Amygdala (tissue), 56 donors: ENCODE measurements at regions not wholly inside any gene's neighbourhood (a gene's known extent, or its start where the extent isn't known, plus 50 kb on each side); places are given as distances from the start of the nearest gene placed in this dataset.
"Not testable (repeated sequence)": the region's sequence is repeated elsewhere in the genome, so short reads cannot be mapped to it uniquely, and the experiment has no call there.

Experiments used
- DNase-seq, 56 donors: peaks; one replicate each; lab custom pipeline; 2025; lab: John Stamatoyannopoulos, UW

- DNase-seq, result no peak
Observed at GRCh38 chr9:113738893-113739604, 137.1 kb upstream of the ZNF618 start.

- DNase-seq, result not testable (repeated sequence)
Observed at GRCh38 chr9:113739605-113740507, 136.3 kb upstream of the ZNF618 start.

- DNase-seq, result not testable (repeated sequence)
Observed at GRCh38 chr9:113740508-113741500, 135.3 kb upstream of the ZNF618 start.

- no peak for DNase-seq
Observed at GRCh38 chr9:113741886-113742854, 133.9 kb upstream of the ZNF618 start.

- DNase-seq, result no peak
Observed at GRCh38 chr9:113742878-113743277, 133.2 kb upstream of the ZNF618 start.

GRCh38 chr9:113746486-113746885, 129.6 kb upstream of the ZNF618 start:
- no peak for DNase-seq

- no peak for DNase-seq
Observed at GRCh38 chr9:113748135-113748534, 128.0 kb upstream of the ZNF618 start.

GRCh38 chr9:113753398-113754119, 122.5 kb upstream of the ZNF618 start:
- no peak for DNase-seq

- DNase-seq, result no peak
Observed at GRCh38 chr9:113754739-113755138, 121.4 kb upstream of the ZNF618 start.

- DNase-seq, result no peak
Observed at GRCh38 chr9:113755433-113755832, 120.7 kb upstream of the ZNF618 start.

GRCh38 chr9:113756476-113757192, 119.5 kb upstream of the ZNF618 start:
- no peak for DNase-seq

- no peak for DNase-seq
Observed at GRCh38 chr9:113763429-113763828, 112.7 kb upstream of the ZNF618 start.

GRCh38 chr9:113764572-113764971, 111.5 kb upstream of the ZNF618 start:
- DNase-seq, result no peak

- DNase-seq, result no peak
Observed at GRCh38 chr9:113769412-113769811, 106.7 kb upstream of the ZNF618 start.

GRCh38 chr9:113770396-113770795, 105.7 kb upstream of the ZNF618 start:
- DNase-seq, result no peak

GRCh38 chr9:113771199-113771598, 104.9 kb upstream of the ZNF618 start:
- no peak for DNase-seq

GRCh38 chr9:113772121-113772810, 103.8 kb upstream of the ZNF618 start:
- no peak for DNase-seq
